K562 (cell line): ENCODE measurements at regions not wholly inside any gene's neighbourhood (a gene's known extent, or its start where the extent isn't known, plus 50 kb on each side); places are given as distances from the start of the nearest gene placed in this dataset.

ENCODE experiments used
- CTCF ChIP-seq, 3 experiments: IDR thresholded peaks in 2 of 3; conservative IDR thresholded peaks in 1 of 3; 2 replicates each; pipeline ENCODE4 v1.5.1; 2011 to 2012; ENCODE audit warnings: low read length in 3 of 3, mild to moderate bottlenecking in 3 of 3, control low read depth in 2 of 3, improper control_type of control experiment in 1 of 3, inconsistent platforms in 1 of 3, low read depth in 1 of 3, mixed read lengths in 1 of 3, moderate library complexity in 1 of 3; ENCODE audit not compliant: insufficient read depth in 2 of 3
- NR2F6 ChIP-seq: fragments of 450-650 bp; formaldehyde crosslinking; IDR thresholded peaks from 2 replicates; pipeline ENCODE4 v1.4.0; 2020; ENCODE audit warnings: mild to moderate bottlenecking

- no peak for TF ChIP-seq CTCF (IDR thresholded peaks at IDR 0.05 in 2 of 3, conservative IDR thresholded peaks at IDR 0.05 in 1 of 3; ENCODE audit: insufficient read depth in 2 of 3, low read depth in 1 of 3, low read length in 3 of 3)
- no peak for TF ChIP-seq NR2F6 (CRISPR knock-in tag)
Measured at GRCh38 chr21:24988941-24989340, 618.3 kb downstream of the MRPL39 start.
